SIG-M5 treated with dmso at 0.1 percent for 504 hours (cell line): ENCODE measurements at regions not wholly inside any gene's neighbourhood (a gene's known extent, or its start where the extent isn't known, plus 50 kb on each side); places are given as distances from the start of the nearest gene placed in this dataset.
"Not testable (repeated sequence)": the region's sequence is repeated elsewhere in the genome, so short reads cannot be mapped to it uniquely, and the experiment has no call there.

Experiments
- DNase-seq: peaks from one replicate; lab custom pipeline; 2025; ENCODE audit not compliant: unreplicated experiment; lab: John Stamatoyannopoulos, UW

GRCh38 chr5:176747670-176748072 lies 62.7 kb upstream of the UNC5A start:
- DNase-seq, result no peak

- DNase-seq, result no peak
Observed at GRCh38 chr5:176748073-176748966, 62.0 kb upstream of the UNC5A start.

GRCh38 chr5:176748967-176749935 lies 61.1 kb upstream of the UNC5A start:
- no peak for DNase-seq

- DNase-seq, result no peak
Observed at GRCh38 chr5:176750144-176750543, 60.2 kb upstream of the UNC5A start.

- no peak for DNase-seq
Observed at GRCh38 chr5:176754376-176754973, 55.9 kb upstream of the UNC5A start.

GRCh38 chr5:176755593-176755992 lies 54.8 kb upstream of the UNC5A start:
- not testable (repeated sequence) for DNase-seq

DNA sequence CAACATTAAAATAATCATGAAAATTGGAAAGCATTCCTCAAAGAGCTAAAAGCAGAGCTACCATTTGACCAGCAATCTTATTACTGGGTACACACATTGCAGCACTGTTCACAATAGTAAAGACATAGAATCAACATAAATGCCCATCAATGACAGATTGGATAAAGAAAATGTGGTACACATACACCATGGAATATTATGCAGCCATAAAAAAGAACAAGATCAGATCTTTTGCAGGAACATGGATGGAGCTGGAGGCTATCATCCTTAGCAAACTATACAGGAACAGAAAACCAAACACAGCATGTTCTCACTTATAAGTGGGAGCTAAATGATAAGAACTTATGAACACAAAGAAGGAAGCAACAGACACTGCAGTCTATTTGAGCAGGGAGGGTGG lies 52.8 kb upstream of the UNC5A start:
- DNase-seq, result not testable (repeated sequence)
